ENCODE measurements at regions not wholly inside any gene's neighbourhood (a gene's known extent, or its start where the extent isn't known, plus 50 kb on each side); places are given as distances from the start of the nearest gene placed in this dataset.

GRCh38 chr13:85427416-85427815 lies 371.8 kb downstream of the SLITRK6 start:
- no peak for TF ChIP-seq POLR2A (IDR thresholded peaks at IDR 0.05)
- TF ChIP-seq CTCF (IDR thresholded peaks at IDR 0.05) = no peak

All from tibial nerve (tissue), 3 donors.